ENCODE measurements at regions not wholly inside any gene's neighbourhood (a gene's known extent, or its start where the extent isn't known, plus 50 kb on each side); places are given as distances from the start of the nearest gene placed in this dataset.

GRCh38 chr6:47952640-47953039 lies 158.4 kb downstream of the PTCHD4 start:
- in situ Hi-C loops (cut with HindIII; ENCODE audit: extremely low pct_ligation_motif_present, low pct_unique_long_range_greater_than_20kb) (no loop called here), intact Hi-C loops (cut with micrococcal nuclease; ENCODE audit: unreplicated experiment) (no loop called here)
- no peak overlapping the region for H3K27ac ChIP-seq (ENCODE audit: extremely low read length, insufficient read depth, low read length)
- no peak overlapping the region for H3K4me2 ChIP-seq (ENCODE audit: low read depth, low read length)
- no peak for DNase-seq (ENCODE audit: low spot score)
- no peaks in the 10 kb centered on the region for H3K27me3 ChIP-seq (ENCODE audit: control insufficient read depth in 1 of 2, insufficient read depth in 2 of 2, low read length in 2 of 2)
- no peak overlapping the region for H2AFZ ChIP-seq (ENCODE audit: low read length)
- ChIA-PET CTCF (ENCODE audit: low intra/inter-chr PET ratio, low total read pairs) (no interaction called here), POLR2A (no interaction called here)
- no peak overlapping the region for H3K9ac ChIP-seq (ENCODE audit: insufficient read depth, low read depth, low read length)
- no peaks in the 10 kb centered on the region for H3K4me1 ChIP-seq (ENCODE audit: insufficient read depth, low read length)
- H3K9me3 ChIP-seq (ENCODE audit: low read length) = no peaks in the 10 kb centered on the region
- H3K79me2 ChIP-seq (ENCODE audit: insufficient read depth, low read length) = no peaks in the 10 kb centered on the region
- peaks cover 3% of the 10 kb centered on the region; the same call in 1 of the 2 replicates for H4K20me1 ChIP-seq (ENCODE audit: insufficient read depth, low read length)
- peaks cover 4 to 7% of the 10 kb centered on the region in 2 experiments; a peak in 3 of 5 replicates for H3K36me3 ChIP-seq (replicated peaks in 1 of 2; ENCODE audit: control insufficient read depth in 1 of 2, insufficient read depth in 2 of 2, low read length in 2 of 2)
- BruUV-seq (replicated peaks) = no TSS peak
- 100% methylated on average over 2 of the region's 2 CpGs for WGBS (ENCODE audit: low lambda C conversion rate)
- no peak for ATAC-seq
- H3K4me3 ChIP-seq (replicated peaks in 1 of 3; ENCODE audit: insufficient read depth in 1 of 3, low read depth in 2 of 3, low read length in 3 of 3) = no peak overlapping the region
- no peak for FAIRE-seq
- no peak for TF ChIP-seq ZC3H13 (CRISPR knock-in tag; IDR thresholded peaks at IDR 0.05)
- no peak for TF ChIP-seq GMEB2 (CRISPR knock-in tag; IDR thresholded peaks at IDR 0.05; ENCODE audit: low read depth)
- no peak for TF ChIP-seq MTF1 (CRISPR knock-in tag; IDR thresholded peaks at IDR 0.05)
- TF ChIP-seq GLMP (CRISPR knock-in tag; IDR thresholded peaks at IDR 0.05; ENCODE audit: borderline replicate concordance) = no peak
- no peak for TF ChIP-seq HES4 (CRISPR knock-in tag; IDR thresholded peaks at IDR 0.05; ENCODE audit: borderline replicate concordance)
- no peak for TF ChIP-seq RERE (CRISPR knock-in tag; IDR thresholded peaks at IDR 0.05; ENCODE audit: low read depth)
- no peak for TF ChIP-seq U2AF1 (optimal IDR thresholded peaks at IDR 0.05; ENCODE audit: low read depth, low read length)
- no peak for TF ChIP-seq ZBTB46 (CRISPR knock-in tag; IDR thresholded peaks at IDR 0.05; ENCODE audit: borderline replicate concordance)
- TF ChIP-seq TEAD2 (CRISPR knock-in tag; IDR thresholded peaks at IDR 0.05) = no peak
- no peak for TF ChIP-seq ZBTB43 (CRISPR knock-in tag; conservative IDR thresholded peaks at IDR 0.05)
- no peak for TF ChIP-seq RFXAP (CRISPR knock-in tag; IDR thresholded peaks at IDR 0.05; ENCODE audit: borderline replicate concordance)
- no peak for TF ChIP-seq MED8 (CRISPR knock-in tag; IDR thresholded peaks at IDR 0.05; ENCODE audit: insufficient replicate concordance)
- no peak for TF ChIP-seq JARID2 (CRISPR knock-in tag; IDR thresholded peaks at IDR 0.05; ENCODE audit: insufficient replicate concordance)
- no peak for TF ChIP-seq PHF20 (CRISPR knock-in tag; IDR thresholded peaks at IDR 0.05)
- no peak for TF ChIP-seq PLRG1 (conservative IDR thresholded peaks at IDR 0.05)
